HG02852 (cell line): ENCODE measurements at regions not wholly inside any gene's neighbourhood (a gene's known extent, or its start where the extent isn't known, plus 50 kb on each side); places are given as distances from the start of the nearest gene placed in this dataset.
"Not testable (repeated sequence)": the region's sequence is repeated elsewhere in the genome, so short reads cannot be mapped to it uniquely, and the experiment has no call there.

Experiments
- ATAC-seq: cut with Tn5 transposase; IDR thresholded peaks from one replicate; pipeline ENCODE4 v1.9.1; 2021; ENCODE audit warnings: mild to moderate bottlenecking, moderate library complexity; ENCODE audit not compliant: unreplicated experiment

GRCh38 chr6:71360556-71361335, 72.1 kb downstream of the OGFRL1 start:
- not testable (repeated sequence) for ATAC-seq

GRCh38 chr6:71364889-71365542, 76.4 kb downstream of the OGFRL1 start:
- no peak for ATAC-seq

GRCh38 chr6:71367756-71368155, 79.1 kb downstream of the OGFRL1 start:
- ATAC-seq = no peak

GRCh38 chr6:71368284-71368683, 79.7 kb downstream of the OGFRL1 start:
- ATAC-seq = no peak

- ATAC-seq = no peak
Measured at GRCh38 chr6:71371559-71371958, 82.9 kb downstream of the OGFRL1 start.

- ATAC-seq = no peak
Measured at GRCh38 chr6:71373943-71374342, 85.3 kb downstream of the OGFRL1 start.

- ATAC-seq = no peak
Measured at GRCh38 chr6:71375676-71376075, 87.1 kb downstream of the OGFRL1 start.

DNA sequence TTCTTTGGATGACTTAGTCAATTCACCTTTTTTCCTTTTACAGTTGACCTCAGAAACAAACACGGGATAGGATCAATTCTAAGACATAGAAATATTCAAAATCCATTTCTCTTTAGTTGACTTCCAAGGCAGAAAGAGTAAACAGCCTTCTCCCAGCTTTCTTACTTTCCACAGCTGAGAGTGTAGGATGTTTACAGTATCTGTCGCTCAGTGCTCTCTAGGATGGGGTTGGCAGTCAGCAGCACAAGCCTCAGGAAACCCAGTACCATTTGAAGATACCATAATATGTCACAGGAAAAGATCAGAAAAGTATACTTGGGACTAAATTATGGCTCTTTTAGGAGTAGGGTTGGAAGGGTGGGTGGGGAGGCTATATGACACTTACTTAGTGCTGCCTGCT, 88.2 kb downstream of the OGFRL1 start:
- ATAC-seq = no peak

GRCh38 chr6:71383476-71383875, 94.9 kb downstream of the OGFRL1 start:
- ATAC-seq = no peak

- ATAC-seq = no peak
Measured at GRCh38 chr6:71383901-71384489, 95.4 kb downstream of the OGFRL1 start.

GRCh38 chr6:71385111-71385822, 96.7 kb downstream of the OGFRL1 start:
- ATAC-seq = no peak

GRCh38 chr6:71386215-71386614, 97.6 kb downstream of the OGFRL1 start:
- ATAC-seq = no peak

GRCh38 chr6:71387179-71387578, 98.6 kb downstream of the OGFRL1 start:
- no peak for ATAC-seq

DNA sequence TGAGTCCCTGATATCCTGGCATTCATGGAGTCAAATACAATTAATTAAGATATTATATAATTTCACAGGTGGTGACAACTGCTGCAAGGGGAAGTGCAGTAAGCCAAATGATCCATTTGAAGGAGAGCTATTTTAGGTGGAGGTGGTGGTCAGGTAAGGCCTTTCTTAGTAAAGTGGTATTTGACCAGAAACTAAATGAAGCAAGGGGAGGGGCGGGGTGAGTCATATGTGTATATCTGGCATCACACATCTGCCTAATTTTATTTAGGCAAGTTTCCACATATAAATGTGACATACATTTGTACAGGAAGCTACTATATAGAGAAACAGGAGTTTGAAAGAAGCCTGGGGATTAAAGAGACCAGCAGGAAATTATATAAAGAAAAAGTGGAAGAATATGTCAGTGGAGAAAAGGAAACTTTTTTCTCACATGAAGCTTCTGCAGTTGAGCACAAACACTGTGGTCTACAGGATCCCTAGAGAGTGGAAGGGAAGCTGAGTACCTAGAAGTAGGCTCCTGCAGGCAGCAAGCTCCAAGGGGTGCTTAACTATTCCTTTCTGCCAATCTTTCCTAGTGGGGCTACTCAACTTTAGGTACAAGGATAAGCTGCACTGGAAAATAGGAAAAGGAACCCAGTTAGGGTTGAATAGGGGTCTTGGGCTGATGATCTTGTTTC, 99.6 kb downstream of the OGFRL1 start:
- no peak for ATAC-seq

- ATAC-seq = no peak
Measured at GRCh38 chr6:71388856-71389527, 100.4 kb downstream of the OGFRL1 start.

DNA sequence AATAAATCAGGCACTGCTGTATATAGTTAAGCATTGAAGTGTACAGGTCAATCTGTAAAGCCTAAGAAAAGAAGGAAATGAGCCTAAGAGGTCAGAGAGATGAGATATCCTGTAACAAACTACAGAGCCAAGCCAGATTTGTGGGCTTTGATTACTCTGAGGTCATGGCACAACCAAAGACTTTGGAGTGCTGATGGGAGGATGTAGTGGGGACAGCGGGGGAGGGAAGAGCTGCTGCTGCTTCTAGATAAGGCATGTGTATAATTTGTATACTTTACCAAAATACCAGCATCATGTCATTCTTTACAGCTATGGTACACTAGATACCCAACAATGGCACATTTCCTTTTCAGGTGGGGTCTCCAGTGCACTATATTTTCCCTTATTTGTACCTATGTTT, 102.5 kb downstream of the OGFRL1 start:
- no peak for ATAC-seq

GRCh38 chr6:71392276-71392675, 103.7 kb downstream of the OGFRL1 start:
- no peak for ATAC-seq

DNA sequence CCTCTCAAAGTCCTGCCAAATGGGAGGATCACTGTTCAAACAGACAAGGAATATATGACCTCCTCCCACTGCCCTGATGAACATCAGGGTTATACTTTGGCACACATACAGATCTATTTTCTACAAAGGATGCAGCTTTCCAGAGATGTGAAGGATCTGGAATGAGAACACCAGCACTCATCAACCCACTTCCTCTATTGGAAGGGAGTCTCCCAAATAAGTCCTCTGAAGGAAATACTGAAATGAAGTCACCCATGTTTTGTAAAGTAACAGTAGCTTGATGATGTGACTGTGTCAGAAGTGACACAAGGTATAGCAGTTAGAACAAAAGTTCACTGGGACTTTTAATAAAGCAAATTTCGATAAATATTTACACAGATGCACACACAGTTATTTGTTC, 104.9 kb downstream of the OGFRL1 start:
- ATAC-seq = no peak

DNA sequence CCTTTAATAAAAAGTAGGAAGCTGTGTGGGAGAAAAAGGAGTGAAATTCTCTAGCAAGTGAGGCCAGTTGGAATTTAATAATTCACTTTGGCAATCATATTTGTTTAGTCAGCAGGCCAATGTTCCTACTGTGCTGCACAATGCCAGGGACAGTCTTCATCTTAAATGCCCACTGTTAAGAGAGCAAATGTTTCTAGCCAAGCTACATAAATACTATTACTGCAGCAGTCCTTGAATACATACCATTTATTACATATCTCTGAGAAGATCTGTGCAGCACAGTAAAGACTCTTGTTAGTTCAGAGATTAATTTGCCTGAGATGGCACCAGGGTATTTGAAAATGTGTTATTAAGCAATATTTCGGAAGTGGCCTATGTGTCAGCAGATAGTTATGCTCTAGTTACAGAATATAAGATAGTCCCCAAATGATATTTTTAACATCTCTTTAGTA, 105.4 kb downstream of the OGFRL1 start:
- ATAC-seq = no peak

DNA sequence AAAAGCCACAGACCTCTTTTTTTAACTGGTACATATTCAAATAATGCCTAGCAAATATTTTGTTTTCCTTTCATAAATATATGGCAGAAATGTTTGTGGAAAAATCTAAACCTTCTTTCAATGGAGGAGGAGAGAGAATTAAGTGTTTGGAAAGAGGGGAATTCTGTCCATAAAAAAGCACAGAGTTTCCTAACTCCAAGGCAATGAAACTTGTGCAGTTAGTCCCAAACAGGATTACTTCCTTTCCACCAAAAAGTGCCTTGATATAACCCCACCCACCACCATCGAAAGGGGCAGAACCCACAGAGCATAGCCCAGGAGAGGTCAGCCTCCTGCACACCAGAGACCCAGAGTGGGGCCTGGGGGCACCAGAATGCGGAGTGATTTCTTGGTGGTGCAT, 106.3 kb downstream of the OGFRL1 start:
- no peak for ATAC-seq
